Naive thymus-derived CD4-positive, alpha-beta T cell (primary cell): ENCODE measurements at regions not wholly inside any gene's neighbourhood (a gene's known extent, or its start where the extent isn't known, plus 50 kb on each side); places are given as distances from the start of the nearest gene placed in this dataset.
"Not testable (repeated sequence)": the region's sequence is repeated elsewhere in the genome, so short reads cannot be mapped to it uniquely, and the experiment has no call there.

Experiments used
- ATAC-seq: fragments of 150-1000 bp; cut with Tn5 transposase; 2 replicates; pipeline ENCODE4 v1.10.0; 2021; ENCODE audit warnings: mild to moderate bottlenecking, moderate library complexity
- CTCF ChIA-PET: fragments of 350-600 bp; sonication (Branson Sonifier 250); formaldehyde crosslinking; loops from one replicate; lab custom pipeline; 2021; ENCODE audit warnings: antibody characterized with exemption; lab: Charles Lee
- POLR2A ChIA-PET: fragments of 350-600 bp; sonication (Branson Sonifier 250); formaldehyde crosslinking; loops from one replicate; lab custom pipeline; 2021; ENCODE audit warnings: antibody characterized with exemption, inconsistent platforms; lab: Charles Lee
- DNase-seq, 9 donors: peaks; one replicate each; pipeline versions ENCODE4 v3.0.0 to v3.0.0-alpha.2; 2020 to 2022; ENCODE audit warnings: mixed read lengths in 1 of 9
- H3K27ac ChIP-seq: one replicate; pipeline ENCODE4 v1.7.0; 2013; ENCODE audit warnings: mild to moderate bottlenecking, low read depth, low read length, moderate library complexity
- H3K27me3 ChIP-seq, 2 donors: one replicate each; pipeline ENCODE4 v1.7.0; 2013; ENCODE audit warnings: low read length in 2 of 2, mild to moderate bottlenecking in 2 of 2, moderate library complexity in 2 of 2; ENCODE audit not compliant: control insufficient read depth in 2 of 2, insufficient read depth in 2 of 2
- H3K36me3 ChIP-seq, 3 experiments: 1 replicate in 2 of 3; 2 replicates in 1 of 3; pipeline ENCODE4 v1.7.0; 2013; ENCODE audit warnings: low read length in 3 of 3, mild to moderate bottlenecking in 3 of 3, moderate library complexity in 1 of 3; ENCODE audit not compliant: insufficient read depth in 3 of 3, control insufficient read depth in 2 of 3
- H3K4me1 ChIP-seq, 2 donors: one replicate each; pipeline ENCODE4 v1.7.0; 2013; ENCODE audit warnings: low read length in 2 of 2, mild to moderate bottlenecking in 2 of 2, moderate library complexity in 1 of 2; ENCODE audit not compliant: control insufficient read depth in 2 of 2, insufficient read depth in 2 of 2
- H3K4me3 ChIP-seq: 2 replicates; pipeline ENCODE4 v1.7.0; 2013; ENCODE audit warnings: mild to moderate bottlenecking, low read length
- H3K9me3 ChIP-seq, 3 experiments: 1 replicate in 2 of 3; 2 replicates in 1 of 3; pipeline ENCODE4 v1.7.0; 2013; ENCODE audit warnings: low read length in 3 of 3; ENCODE audit not compliant: control insufficient read depth in 2 of 3
- H3K27ac Mint-ChIP-seq, 9 donors: one replicate each; pipeline ENCODE4 v1.8.0; 2020 to 2022; ENCODE audit warnings: mixed read lengths in 9 of 9, mild to moderate bottlenecking in 8 of 9, moderate library complexity in 5 of 9, inconsistent platforms in 2 of 9
- H3K27me3 Mint-ChIP-seq, 5 donors: one replicate each; pipeline ENCODE4 v1.8.0; 2021 to 2022; ENCODE audit warnings: mixed read lengths in 5 of 5, mild to moderate bottlenecking in 1 of 5
- H3K36me3 Mint-ChIP-seq, 5 donors: one replicate each; pipeline ENCODE4 v1.8.0; 2020 to 2022; ENCODE audit warnings: mixed read lengths in 5 of 5, mild to moderate bottlenecking in 3 of 5, inconsistent platforms in 1 of 5
- H3K4me1 Mint-ChIP-seq, 7 donors: one replicate each; pipeline ENCODE4 v1.8.0; 2020 to 2022; ENCODE audit warnings: mixed read lengths in 7 of 7, mild to moderate bottlenecking in 3 of 7, inconsistent platforms in 1 of 7
- H3K4me3 Mint-ChIP-seq, 10 donors: one replicate each; pipeline ENCODE4 v1.8.0; 2020 to 2022; ENCODE audit warnings: mild to moderate bottlenecking in 10 of 10, mixed read lengths in 10 of 10, moderate library complexity in 6 of 10, inconsistent platforms in 2 of 10
- H3K9me3 Mint-ChIP-seq, 11 donors: one replicate each; pipeline ENCODE4 v1.8.0; 2020 to 2022; ENCODE audit warnings: mixed read lengths in 11 of 11, mild to moderate bottlenecking in 4 of 11, inconsistent platforms in 1 of 11, moderate library complexity in 1 of 11
- intact Hi-C, 2 donors: fragments of 100-400 bp; cut with micrococcal nuclease; formaldehyde crosslinking; loops; one replicate each; pipeline ENCODE4 v1.15.1; 2023

DNA sequence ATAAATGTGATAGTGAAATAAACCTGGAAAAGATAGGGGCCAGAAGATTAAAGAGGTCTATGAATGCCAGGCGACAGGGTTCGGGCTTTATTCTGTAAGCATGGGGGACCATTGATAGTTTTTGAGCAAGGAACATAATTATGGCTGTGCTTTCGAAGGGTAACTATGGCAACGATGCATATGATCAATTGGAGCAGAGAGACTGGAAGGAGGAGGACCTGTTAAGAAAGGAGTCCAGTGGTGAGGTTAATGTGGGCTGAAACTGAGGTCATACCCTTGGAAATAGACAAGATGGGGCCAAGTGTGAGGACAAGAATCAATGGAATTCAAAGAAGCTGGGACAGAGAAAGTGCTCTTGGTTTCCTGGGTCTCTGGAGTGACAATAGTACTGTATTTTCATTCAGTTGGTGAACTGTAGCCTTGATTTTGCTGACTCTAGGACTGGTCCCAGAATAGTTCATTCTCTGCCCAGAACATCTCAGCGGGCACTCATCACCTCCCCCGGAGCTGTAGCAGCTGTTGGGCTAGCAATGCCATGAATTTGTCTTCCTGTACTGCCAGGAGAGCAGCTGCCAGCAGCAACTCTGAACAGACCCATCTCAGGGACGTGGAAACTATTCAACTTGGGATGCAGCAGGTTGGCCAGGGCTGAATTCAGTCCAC is 108.4 kb downstream of the SRGAP2 start:
- CTCF ChIA-PET, intact Hi-C loops, H3K27ac ChIP-seq, H3K36me3 ChIP-seq, H3K4me1 Mint-ChIP-seq, H3K27me3 Mint-ChIP-seq, DNase-seq, H3K27ac Mint-ChIP-seq, H3K4me3 Mint-ChIP-seq, H3K36me3 Mint-ChIP-seq, H3K4me3 ChIP-seq, POLR2A ChIA-PET, H3K9me3 Mint-ChIP-seq, H3K4me1 ChIP-seq, H3K27me3 ChIP-seq, H3K9me3 ChIP-seq, ATAC-seq: not testable (repeated sequence)

DNA sequence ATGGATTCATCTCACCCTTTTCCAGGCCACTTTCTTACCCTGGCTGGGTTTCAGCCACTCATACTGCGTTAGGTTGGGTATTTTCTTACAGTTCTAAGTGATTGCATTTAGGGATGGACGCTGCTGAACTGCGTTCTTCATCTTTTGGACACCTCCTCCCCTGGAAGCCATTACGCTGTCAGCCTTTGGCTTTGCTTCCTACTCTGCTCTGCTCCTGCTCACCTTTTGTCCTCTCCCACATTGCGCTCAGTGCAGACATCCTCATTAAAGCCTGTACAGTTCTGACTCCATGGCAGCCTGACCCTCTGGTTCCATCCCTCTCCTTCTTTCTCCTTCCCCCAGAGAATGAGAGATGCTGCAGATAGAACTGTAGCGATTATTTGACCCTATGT is 108.9 kb downstream of the SRGAP2 start:
- CTCF ChIA-PET, H3K36me3 Mint-ChIP-seq, DNase-seq, ATAC-seq, H3K27me3 ChIP-seq, H3K4me1 ChIP-seq, H3K9me3 ChIP-seq, H3K9me3 Mint-ChIP-seq, H3K27ac Mint-ChIP-seq, H3K4me1 Mint-ChIP-seq, intact Hi-C loops, POLR2A ChIA-PET, H3K36me3 ChIP-seq, H3K27me3 Mint-ChIP-seq, H3K27ac ChIP-seq, H3K4me3 ChIP-seq, H3K4me3 Mint-ChIP-seq: not testable (repeated sequence)

DNA sequence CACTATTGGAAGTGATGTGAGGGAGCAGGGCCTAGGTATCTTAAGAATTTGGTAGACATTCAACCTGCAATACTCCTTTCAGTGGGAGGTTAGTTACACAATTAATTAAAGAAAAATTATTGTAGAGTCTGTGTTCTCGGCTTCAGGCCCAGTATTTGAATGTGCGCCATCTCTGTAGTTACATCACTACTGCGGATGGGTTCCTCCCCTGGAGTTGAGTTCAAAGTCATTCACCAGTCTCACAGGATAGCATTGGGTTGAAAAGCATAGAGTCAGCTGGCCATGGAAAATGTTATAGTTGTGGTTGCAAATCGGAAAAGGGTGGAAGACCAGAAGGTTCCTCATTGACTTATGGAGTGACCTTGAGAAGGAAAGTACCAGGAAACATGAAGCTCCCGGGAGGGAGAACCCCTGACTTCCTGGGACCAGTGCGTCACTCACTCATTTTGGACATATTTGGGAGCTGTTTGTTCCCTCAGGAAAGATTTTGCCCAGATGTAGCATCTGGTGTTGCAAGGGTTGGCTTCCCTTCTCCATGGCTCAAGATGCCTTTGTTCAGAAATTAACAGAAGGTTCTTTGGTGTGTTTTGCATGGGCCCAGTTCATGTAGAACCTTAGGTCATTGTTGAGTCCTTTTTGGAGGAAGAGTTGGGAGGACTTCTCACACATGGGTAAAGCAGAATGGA is 111.8 kb downstream of the SRGAP2 start:
- H3K27me3 Mint-ChIP-seq, H3K9me3 Mint-ChIP-seq, ATAC-seq, H3K4me3 ChIP-seq, DNase-seq, H3K27me3 ChIP-seq, H3K27ac Mint-ChIP-seq, H3K27ac ChIP-seq, H3K4me1 Mint-ChIP-seq, CTCF ChIA-PET, H3K4me1 ChIP-seq, H3K9me3 ChIP-seq, H3K36me3 ChIP-seq, H3K36me3 Mint-ChIP-seq, H3K4me3 Mint-ChIP-seq, POLR2A ChIA-PET, intact Hi-C loops: not testable (repeated sequence)

DNA sequence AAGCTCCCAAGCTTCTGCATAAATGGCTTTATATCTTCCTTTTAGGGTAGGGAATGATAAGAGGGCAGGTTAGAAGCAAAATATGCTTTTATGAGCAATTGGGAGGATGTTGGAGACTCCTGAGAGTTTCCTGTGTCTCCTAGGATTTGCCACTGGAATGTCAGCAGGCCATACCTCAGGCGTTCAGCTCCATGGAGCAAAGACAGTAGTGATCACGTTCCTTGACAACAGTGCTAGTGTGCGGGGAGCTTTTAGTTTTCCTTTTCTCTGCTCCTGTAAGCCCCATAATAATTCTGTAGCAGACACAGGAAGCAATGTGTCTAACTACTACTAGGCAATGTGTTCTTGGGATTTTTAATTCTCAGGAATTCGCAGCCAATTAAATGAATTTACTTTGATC is 113.6 kb downstream of the SRGAP2 start:
- H3K36me3 ChIP-seq, H3K4me1 Mint-ChIP-seq, H3K9me3 Mint-ChIP-seq, ATAC-seq, CTCF ChIA-PET, H3K36me3 Mint-ChIP-seq, DNase-seq, H3K4me3 Mint-ChIP-seq, H3K27ac Mint-ChIP-seq, POLR2A ChIA-PET, intact Hi-C loops, H3K27ac ChIP-seq, H3K4me3 ChIP-seq, H3K4me1 ChIP-seq, H3K9me3 ChIP-seq, H3K27me3 ChIP-seq, H3K27me3 Mint-ChIP-seq: not testable (repeated sequence)

- POLR2A ChIA-PET, CTCF ChIA-PET: not testable (repeated sequence)
Observed at GRCh38 chr1:206317878-206318514, 114.7 kb downstream of the SRGAP2 start.

GRCh38 chr1:206320227-206320626 is 116.9 kb downstream of the SRGAP2 start:
- H3K4me1 Mint-ChIP-seq, CTCF ChIA-PET, H3K4me3 Mint-ChIP-seq, intact Hi-C loops, H3K9me3 ChIP-seq, H3K27ac ChIP-seq, POLR2A ChIA-PET, H3K9me3 Mint-ChIP-seq, H3K27ac Mint-ChIP-seq, H3K27me3 ChIP-seq, H3K36me3 Mint-ChIP-seq, ATAC-seq, H3K36me3 ChIP-seq, H3K4me1 ChIP-seq, H3K27me3 Mint-ChIP-seq, H3K4me3 ChIP-seq, DNase-seq: not testable (repeated sequence)

More at GRCh38 chr1:206317878-206318514, 114.7 kb downstream of the SRGAP2 start:
- H3K27ac Mint-ChIP-seq, H3K4me3 Mint-ChIP-seq, ATAC-seq, intact Hi-C loops, DNase-seq, H3K36me3 ChIP-seq, H3K4me1 Mint-ChIP-seq, H3K27ac ChIP-seq, H3K27me3 Mint-ChIP-seq, H3K4me3 ChIP-seq, H3K27me3 ChIP-seq, H3K36me3 Mint-ChIP-seq, H3K4me1 ChIP-seq, H3K9me3 Mint-ChIP-seq, H3K9me3 ChIP-seq: not testable (repeated sequence)
